ENCODE measurements at regions not wholly inside any gene's neighbourhood (a gene's known extent, or its start where the extent isn't known, plus 50 kb on each side); places are given as distances from the start of the nearest gene placed in this dataset.

GRCh38 chr1:234855851-234856250, 245.9 kb upstream of the IRF2BP2 start:
- Histone ChIP-seq H3K9me1 (ENCODE audit: control insufficient read depth, extremely low read depth, insufficient read depth, low read length) (no peaks in the 10 kb centered on the region), H3K9ac (ENCODE audit: control insufficient read depth, extremely low read depth, insufficient read depth, low read length) (no peak overlapping the region), H2AFZ (ENCODE audit: control insufficient read depth, low read length) (no peak overlapping the region), H3K4me3 (ENCODE audit: control insufficient read depth in 2 of 3, extremely low read depth in 1 of 3, insufficient read depth in 2 of 3, low read depth in 1 of 3, low read length in 3 of 3) (no peak overlapping the region), H4K20me1 (ENCODE audit: control insufficient read depth, extremely low read depth, insufficient read depth, low read length) (no peaks in the 10 kb centered on the region), H3K27ac (ENCODE audit: control insufficient read depth, insufficient read depth, low read length) (no peak overlapping the region), H3K9me3 (ENCODE audit: control insufficient read depth, low read depth, low read length) (no peaks in the 10 kb centered on the region), H3K4me1 (ENCODE audit: control insufficient read depth, extremely low read depth, insufficient read depth, low read length) (peaks cover 19% of the 10 kb centered on the region), H3K4me2 (ENCODE audit: control insufficient read depth, extremely low read depth, insufficient read depth, low read depth, low read length) (no peak overlapping the region), H3K27me3 (ENCODE audit: control insufficient read depth, extremely low read depth, insufficient read depth, low read length) (no peaks in the 10 kb centered on the region), H3K36me3 (ENCODE audit: control insufficient read depth in 2 of 2, extremely low read depth in 1 of 2, insufficient read depth in 2 of 2, low read length in 2 of 2) (no peaks in the 10 kb centered on the region), H3K79me2 (ENCODE audit: control insufficient read depth, insufficient read depth, low read length) (no peaks in the 10 kb centered on the region)
- no peak for DNase-seq (ENCODE audit: low read depth, low spot score)
- no peak for FAIRE-seq
- no peak for TF ChIP-seq CTCF (optimal IDR thresholded peaks at IDR 0.05 in 1 of 3, IDR thresholded peaks at IDR 0.05 in 1 of 3, conservative IDR thresholded peaks at IDR 0.05 in 1 of 3; ENCODE audit: extremely low read depth in 1 of 3, insufficient read depth in 2 of 3, low read length in 3 of 3)
- TF ChIP-seq EZH2 (IDR thresholded peaks at IDR 0.05; ENCODE audit: low read length) = no peak
- dilution Hi-C loops (cut with MboI; ENCODE audit: extremely low pct_ligation_motif_present, low sequenced_read_pairs) = no loop called here

- FAIRE-seq = no peak
Observed at GRCh38 chr1:234854645-234855039, 244.7 kb upstream of the IRF2BP2 start.

More at GRCh38 chr1:234854645-234855039, 244.7 kb upstream of the IRF2BP2 start:
- DNase-seq (ENCODE audit: low read depth, low spot score) = no peak
- Histone ChIP-seq H3K4me2 (ENCODE audit: control insufficient read depth, extremely low read depth, insufficient read depth, low read depth, low read length) (no peak overlapping the region), H3K79me2 (ENCODE audit: control insufficient read depth, insufficient read depth, low read length) (no peaks in the 10 kb centered on the region), H3K36me3 (ENCODE audit: control insufficient read depth in 2 of 2, extremely low read depth in 1 of 2, insufficient read depth in 2 of 2, low read length in 2 of 2) (no peaks in the 10 kb centered on the region), H2AFZ (ENCODE audit: control insufficient read depth, low read length) (no peak overlapping the region), H3K9ac (ENCODE audit: control insufficient read depth, extremely low read depth, insufficient read depth, low read length) (no peak overlapping the region), H3K9me3 (ENCODE audit: control insufficient read depth, low read depth, low read length) (no peaks in the 10 kb centered on the region), H3K4me3 (ENCODE audit: control insufficient read depth in 2 of 3, extremely low read depth in 1 of 3, insufficient read depth in 2 of 3, low read depth in 1 of 3, low read length in 3 of 3) (no peak overlapping the region), H3K4me1 (ENCODE audit: control insufficient read depth, extremely low read depth, insufficient read depth, low read length) (peaks cover 22% of the 10 kb centered on the region), H3K27ac (ENCODE audit: control insufficient read depth, insufficient read depth, low read length) (no peak overlapping the region), H3K9me1 (ENCODE audit: control insufficient read depth, extremely low read depth, insufficient read depth, low read length) (no peaks in the 10 kb centered on the region), H3K27me3 (ENCODE audit: control insufficient read depth, extremely low read depth, insufficient read depth, low read length) (no peaks in the 10 kb centered on the region), H4K20me1 (ENCODE audit: control insufficient read depth, extremely low read depth, insufficient read depth, low read length) (no peaks in the 10 kb centered on the region)
- dilution Hi-C loops (cut with MboI; ENCODE audit: extremely low pct_ligation_motif_present, low sequenced_read_pairs) = no loop called here
- TF ChIP-seq CTCF (optimal IDR thresholded peaks at IDR 0.05 in 1 of 3, IDR thresholded peaks at IDR 0.05 in 1 of 3, conservative IDR thresholded peaks at IDR 0.05 in 1 of 3; ENCODE audit: extremely low read depth in 1 of 3, insufficient read depth in 2 of 3, low read length in 3 of 3) (no peak), EZH2 (IDR thresholded peaks at IDR 0.05; ENCODE audit: low read length) (no peak)
